AG04450 (cell line): ENCODE measurements at regions not wholly inside any gene's neighbourhood (a gene's known extent, or its start where the extent isn't known, plus 50 kb on each side); places are given as distances from the start of the nearest gene placed in this dataset.

Source experiments
- CTCF ChIA-PET: fragments of 300-600, 350-600 bp; formaldehyde crosslinking; extraction: SDS; loops from one replicate; lab custom pipeline; 2022; ENCODE audit warnings: antibody characterized with exemption, inconsistent platforms; lab: Charles Lee
- POLR2A ChIA-PET: fragments of 350-600 bp; formaldehyde crosslinking; extraction: SDS; loops from one replicate; lab custom pipeline; 2021; ENCODE audit warnings: antibody characterized with exemption, inconsistent platforms; lab: Yijun Ruan, JAX
- DNase-seq: peaks from one replicate; pipeline ENCODE4 v3.0.0-alpha.2; 2011; ENCODE audit warnings: low read depth, low spot score
- H3K27ac ChIP-seq: one replicate; pipeline ENCODE4 v1.5.1; 2012; ENCODE audit warnings: low read depth, low read length, control low read depth
- H3K27me3 ChIP-seq: one replicate; pipeline ENCODE4 v1.6.0; 2012; ENCODE audit warnings: low read length; ENCODE audit not compliant: control insufficient read depth, insufficient read depth
- H3K4me3 ChIP-seq: 2 replicates; pipeline ENCODE4 v1.5.1; 2011; ENCODE audit warnings: mild to moderate bottlenecking, low read depth, low read length, control low read depth
- H3K9me3 ChIP-seq: 2 replicates; pipeline ENCODE4 v1.5.1; 2012; ENCODE audit warnings: low read length; ENCODE audit not compliant: control insufficient read depth, insufficient read depth
- CTCF ChIP-seq: IDR thresholded peaks from 2 replicates; pipeline ENCODE4 v1.5.1; 2011; ENCODE audit warnings: low read depth, low read length, control low read depth, inconsistent platforms

- DNase-seq: no peak
- Histone ChIP-seq H3K27me3 (peaks cover 9% of the 10 kb centered on the region), H3K27ac (no peak overlapping the region), H3K4me3 (no peak overlapping the region), H3K9me3 (no peaks in the 10 kb centered on the region)
- TF ChIP-seq CTCF: no peak
- ChIA-PET POLR2A (no interaction called here), CTCF (no interaction called here)
These were observed 124.1 kb upstream of the RPS6KA2 start for GRCh38 chr6:166751051-166751595.

- CTCF ChIA-PET: no interaction called here
These were observed 123.2 kb upstream of the RPS6KA2 start for GRCh38 chr6:166750108-166750793.

GRCh38 chr6:166749666-166750065 is 122.6 kb upstream of the RPS6KA2 start:
- CTCF ChIA-PET: no interaction called here
- Histone ChIP-seq H3K9me3 (peaks cover 2% of the 10 kb centered on the region; the same call in 1 of the 2 replicates), H3K27ac (no peak overlapping the region), H3K4me3 (no peak overlapping the region), H3K27me3 (peaks cover 8% of the 10 kb centered on the region)
- TF ChIP-seq CTCF: no peak
- POLR2A ChIA-PET: no interaction called here
- DNase-seq: no peak

More at GRCh38 chr6:166750108-166750793, 123.2 kb upstream of the RPS6KA2 start:
- H3K4me3 ChIP-seq: no peak overlapping the region
- peaks cover 9% of the 10 kb centered on the region for H3K27me3 ChIP-seq
- DNase-seq: no peak
- H3K9me3 ChIP-seq: no peaks in the 10 kb centered on the region
- no peak for TF ChIP-seq CTCF
- POLR2A ChIA-PET: no interaction called here
- H3K27ac ChIP-seq: no peak overlapping the region

GRCh38 chr6:166747644-166748595 is 120.9 kb upstream of the RPS6KA2 start:
- no peak for DNase-seq
- CTCF ChIA-PET: no interaction called here
- TF ChIP-seq CTCF: no peak
- Histone ChIP-seq H3K27me3 (peaks cover 7% of the 10 kb centered on the region), H3K27ac (no peak overlapping the region), H3K4me3 (no peak overlapping the region), H3K9me3 (peaks cover 9% of the 10 kb centered on the region; the same call in 1 of the 2 replicates)
- POLR2A ChIA-PET: no interaction called here
